ENCODE measurements at regions not wholly inside any gene's neighbourhood (a gene's known extent, or its start where the extent isn't known, plus 50 kb on each side); places are given as distances from the start of the nearest gene placed in this dataset.

DNA sequence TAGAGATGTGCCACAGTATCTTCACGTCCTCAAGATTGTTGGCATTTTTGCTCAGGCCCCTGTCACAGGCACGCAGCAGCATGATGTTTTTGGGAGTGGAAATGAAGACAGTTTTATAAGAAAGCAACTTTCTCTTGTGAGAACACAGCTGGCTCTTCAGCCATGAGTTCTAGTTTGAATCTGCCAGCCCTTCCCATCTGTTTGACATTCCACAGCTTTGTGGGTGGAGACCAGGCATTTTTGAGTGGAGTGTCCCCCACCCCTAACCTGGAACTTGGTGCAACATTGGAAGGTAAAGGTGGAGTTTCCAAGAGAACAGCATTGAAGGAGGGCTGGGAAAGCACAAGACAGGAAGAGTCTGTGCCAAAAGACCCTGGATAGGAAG is 253.1 kb upstream of the IGFBP3 start:
- intact Hi-C loops (cut with DNase I; ENCODE audit: low total_unique reads) = no loop called here
- Histone ChIP-seq H3K9me3 (no peaks in the 10 kb centered on the region), H3K4me1 (peaks cover 11% of the 10 kb centered on the region), H3K4me3 (no peak overlapping the region), H3K27ac (no peak overlapping the region), H3K27me3 (no peaks in the 10 kb centered on the region), H3K36me3 (ENCODE audit: low read depth, missing control alignments) (no peaks in the 10 kb centered on the region)
- whole genome bisulfite sequencing, 2 donors = 19 to 24% methylated on average over 2 of the region's 2 CpGs
- TF ChIP-seq, protein P1, sequence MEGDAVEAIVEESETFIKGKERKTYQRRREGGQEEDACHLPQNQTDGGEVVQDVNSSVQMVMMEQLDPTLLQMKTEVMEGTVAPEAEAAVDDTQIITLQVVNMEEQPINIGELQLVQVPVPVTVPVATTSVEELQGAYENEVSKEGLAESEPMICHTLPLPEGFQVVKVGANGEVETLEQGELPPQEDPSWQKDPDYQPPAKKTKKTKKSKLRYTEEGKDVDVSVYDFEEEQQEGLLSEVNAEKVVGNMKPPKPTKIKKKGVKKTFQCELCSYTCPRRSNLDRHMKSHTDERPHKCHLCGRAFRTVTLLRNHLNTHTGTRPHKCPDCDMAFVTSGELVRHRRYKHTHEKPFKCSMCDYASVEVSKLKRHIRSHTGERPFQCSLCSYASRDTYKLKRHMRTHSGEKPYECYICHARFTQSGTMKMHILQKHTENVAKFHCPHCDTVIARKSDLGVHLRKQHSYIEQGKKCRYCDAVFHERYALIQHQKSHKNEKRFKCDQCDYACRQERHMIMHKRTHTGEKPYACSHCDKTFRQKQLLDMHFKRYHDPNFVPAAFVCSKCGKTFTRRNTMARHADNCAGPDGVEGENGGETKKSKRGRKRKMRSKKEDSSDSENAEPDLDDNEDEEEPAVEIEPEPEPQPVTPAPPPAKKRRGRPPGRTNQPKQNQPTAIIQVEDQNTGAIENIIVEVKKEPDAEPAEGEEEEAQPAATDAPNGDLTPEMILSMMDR (IDR thresholded peaks at IDR 0.05) = no peak
- no peak for TF ChIP-seq POLR2A (IDR thresholded peaks at IDR 0.05)
- DNase-seq = no peak

DNA sequence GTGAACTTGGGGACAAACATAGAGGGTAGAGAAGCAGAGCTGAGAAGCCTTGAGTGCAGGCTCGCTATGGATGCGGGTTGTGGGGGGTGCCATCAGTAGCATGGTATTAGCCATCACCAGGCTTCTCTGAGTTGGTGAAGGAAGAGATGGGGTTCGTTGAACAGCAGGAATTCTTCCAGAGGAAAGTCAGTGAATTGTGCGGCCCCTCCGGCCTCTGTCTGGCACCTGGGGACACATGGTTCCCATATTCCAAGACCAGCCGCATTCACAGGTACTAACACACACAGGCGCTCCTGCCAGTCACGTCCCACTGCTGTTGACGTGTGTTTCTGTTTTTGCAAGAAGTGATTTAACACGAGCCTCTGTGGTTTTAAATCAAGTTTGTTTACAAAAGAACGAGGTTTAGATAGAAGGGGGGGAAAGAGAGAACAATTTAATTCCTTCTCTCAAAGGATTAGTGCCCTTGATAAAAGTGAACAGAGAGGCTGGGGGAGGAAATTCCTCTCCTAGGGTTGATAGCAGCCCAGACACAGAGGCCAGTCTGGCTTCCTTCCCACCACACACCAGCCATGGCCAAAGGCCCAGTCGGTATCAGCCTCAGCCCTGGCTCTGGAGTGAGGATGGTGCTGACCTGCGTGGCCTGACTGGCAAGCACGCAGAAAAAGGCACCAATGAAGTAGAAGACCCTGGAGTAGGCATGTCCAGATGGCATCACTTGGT is 252.6 kb upstream of the IGFBP3 start:
- intact Hi-C loops (cut with DNase I; ENCODE audit: low total_unique reads) = no loop called here
- Histone ChIP-seq H3K9me3 (no peaks in the 10 kb centered on the region), H3K4me3 (no peak overlapping the region), H3K4me1 (peaks cover 11% of the 10 kb centered on the region), H3K36me3 (ENCODE audit: low read depth, missing control alignments) (no peaks in the 10 kb centered on the region), H3K27ac (no peak overlapping the region), H3K27me3 (no peaks in the 10 kb centered on the region)
- DNase-seq = peak; percentile 79
- 48 to 61% methylated on average over 14 of the region's 14 CpGs for WGBS, 2 donors
- TF ChIP-seq, protein P1 (IDR thresholded peaks at IDR 0.05) = no peak
- TF ChIP-seq POLR2A (IDR thresholded peaks at IDR 0.05) = no peak

DNA sequence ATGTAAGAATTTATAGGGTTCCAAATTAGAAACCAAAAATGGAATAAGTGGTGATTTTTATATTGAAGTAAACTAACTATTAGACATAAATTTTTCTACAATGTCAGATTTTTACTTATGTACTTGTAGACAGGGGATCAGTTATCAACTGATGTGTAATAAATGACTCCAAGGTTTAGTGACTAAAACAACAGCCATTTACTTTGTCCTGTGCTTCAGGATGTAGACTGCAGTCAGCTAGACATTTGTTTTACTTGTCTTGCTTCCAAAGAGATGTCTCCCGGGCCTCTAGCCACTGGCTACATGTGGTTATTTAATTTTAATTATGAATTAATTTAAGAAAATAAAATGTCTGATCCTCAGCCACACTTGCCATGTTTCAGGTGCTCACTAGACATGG is 249.7 kb upstream of the IGFBP3 start:
- WGBS, 2 donors = 58 to 74% methylated on average over 1 of the region's 1 CpG
- no peak overlapping the region for H3K27ac ChIP-seq
- no peak for DNase-seq
- H3K27me3 ChIP-seq = no peaks in the 10 kb centered on the region
- H3K4me3 ChIP-seq = no peak overlapping the region
- TF ChIP-seq POLR2A (IDR thresholded peaks at IDR 0.05) = no peak
- TF ChIP-seq, protein P1 (IDR thresholded peaks at IDR 0.05) = no peak
- H3K4me1 ChIP-seq = peaks cover 11% of the 10 kb centered on the region
- no peaks in the 10 kb centered on the region for H3K36me3 ChIP-seq (ENCODE audit: low read depth, missing control alignments)
- no peaks in the 10 kb centered on the region for H3K9me3 ChIP-seq
- intact Hi-C loops (cut with DNase I; ENCODE audit: low total_unique reads) = no loop called here

DNA sequence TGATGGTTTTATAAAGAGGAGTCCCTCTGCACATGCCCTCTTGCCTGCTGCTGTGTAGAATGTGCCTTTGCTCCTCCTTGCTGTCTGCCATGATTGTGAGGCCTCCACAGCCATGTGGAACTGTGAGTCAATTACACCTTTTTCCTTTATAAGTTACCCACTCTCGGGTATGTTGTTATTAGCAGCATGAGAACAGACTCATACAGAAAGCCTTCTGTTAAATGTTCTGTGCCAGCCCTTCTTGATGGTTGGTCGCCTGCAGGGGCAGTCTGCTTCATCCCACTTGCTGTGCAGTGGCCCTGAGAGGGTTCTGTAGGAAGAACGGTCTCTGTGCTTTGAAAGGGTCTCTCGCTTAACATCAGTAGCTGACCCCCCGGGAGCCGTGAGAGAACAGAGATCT is 248.9 kb upstream of the IGFBP3 start:
- no peak for DNase-seq
- TF ChIP-seq, protein P1 (IDR thresholded peaks at IDR 0.05) = no peak
- no peak for TF ChIP-seq POLR2A (IDR thresholded peaks at IDR 0.05)
- H3K4me1 ChIP-seq = peaks cover 11% of the 10 kb centered on the region
- 94 to 96% methylated on average over 6 of the region's 6 CpGs for WGBS, 2 donors
- intact Hi-C loops (cut with DNase I; ENCODE audit: low total_unique reads) = no loop called here
- no peak overlapping the region for H3K27ac ChIP-seq
- no peak overlapping the region for H3K4me3 ChIP-seq
- H3K36me3 ChIP-seq (ENCODE audit: low read depth, missing control alignments) = no peaks in the 10 kb centered on the region
- no peaks in the 10 kb centered on the region for H3K27me3 ChIP-seq
- H3K9me3 ChIP-seq = no peaks in the 10 kb centered on the region

DNA sequence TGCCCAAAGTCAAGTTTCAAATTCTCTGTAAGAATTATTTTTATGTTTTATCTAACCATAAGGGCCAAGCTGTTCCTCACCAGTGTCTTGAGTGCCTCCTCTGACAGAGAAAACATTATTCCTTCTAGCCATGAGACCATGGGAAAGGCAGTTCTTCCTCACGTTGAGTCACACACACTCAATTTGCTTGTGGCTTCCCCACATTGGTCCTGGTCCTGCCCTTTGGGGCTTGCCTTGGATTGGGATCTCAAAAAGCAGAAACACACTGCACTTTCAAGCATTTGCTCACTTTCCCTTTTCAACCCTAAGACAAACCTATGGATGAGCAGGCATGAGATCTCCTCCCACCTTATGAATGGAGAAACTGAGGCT is 248.3 kb upstream of the IGFBP3 start:
- no peak for DNase-seq
- TF ChIP-seq, protein P1 (IDR thresholded peaks at IDR 0.05) = no peak
- no peak for TF ChIP-seq POLR2A (IDR thresholded peaks at IDR 0.05)
- intact Hi-C loops (cut with DNase I; ENCODE audit: low total_unique reads) = no loop called here
- H3K27me3 ChIP-seq = no peaks in the 10 kb centered on the region
- no peak overlapping the region for H3K27ac ChIP-seq
- no peaks in the 10 kb centered on the region for H3K9me3 ChIP-seq
- 33 to 46% methylated on average over 1 of the region's 1 CpG for WGBS, 2 donors
- H3K36me3 ChIP-seq (ENCODE audit: low read depth, missing control alignments) = no peaks in the 10 kb centered on the region
- H3K4me3 ChIP-seq = no peak overlapping the region
- H3K4me1 ChIP-seq = peaks cover 11% of the 10 kb centered on the region
